A673 (cell line): ENCODE measurements at regions not wholly inside any gene's neighbourhood (a gene's known extent, or its start where the extent isn't known, plus 50 kb on each side); places are given as distances from the start of the nearest gene placed in this dataset.

Experiments
- CTCF ChIP-seq: fragments of 300-800, 200-600 bp; sonication (generic); conservative IDR thresholded peaks from 2 replicates; pipeline ENCODE4 v1.5.1; 2017; ENCODE audit warnings: low read depth, mild to moderate bottlenecking, antibody characterized with exemption, low read length, moderate library complexity, mixed read lengths
- EZH2 ChIP-seq: fragments of 200-600 bp; sonication (generic); IDR thresholded peaks from 2 replicates; pipeline ENCODE4 v1.6.1; 2017; ENCODE audit warnings: borderline replicate concordance, low read depth, mild to moderate bottlenecking, mixed read lengths, antibody characterized with exemption, low read length; ENCODE audit not compliant: poor library complexity, severe bottlenecking

DNA sequence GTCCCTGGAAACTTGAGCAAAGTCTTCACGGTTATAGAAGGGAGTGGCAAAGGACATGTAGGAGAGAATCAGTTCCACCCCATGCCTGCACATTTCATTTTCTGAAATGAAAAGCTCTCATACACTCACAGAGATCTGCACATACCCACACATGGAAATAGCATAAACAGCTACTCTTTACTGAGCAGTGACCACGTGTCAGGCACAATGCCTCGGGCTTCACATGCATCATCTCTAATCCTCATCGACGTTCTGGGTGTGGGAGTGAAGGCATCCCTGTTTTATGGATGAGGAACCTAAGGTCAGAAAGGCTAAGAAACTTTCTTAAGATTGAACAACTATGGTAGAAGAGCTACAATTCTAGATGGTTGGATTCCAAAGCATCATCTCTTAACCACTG is 198.8 kb downstream of the DAD1 start:
- TF ChIP-seq CTCF (no peak), EZH2 (no peak)
